H1 (cell line): ENCODE measurements at regions not wholly inside any gene's neighbourhood (a gene's known extent, or its start where the extent isn't known, plus 50 kb on each side); places are given as distances from the start of the nearest gene placed in this dataset.

Experiments used
- CTCF ChIA-PET: fragments of 300-600 bp; sonication (Branson Sonifier 250); formaldehyde crosslinking; loops from one replicate; lab custom pipeline; 2021; ENCODE audit not compliant: partially characterized antibody; lab: Charles Lee
- POLR2A ChIA-PET: fragments of 300-600 bp; sonication (Branson Sonifier 250); formaldehyde crosslinking; loops from one replicate; lab custom pipeline; 2021; ENCODE audit warnings: inconsistent platforms; ENCODE audit not compliant: partially characterized antibody; lab: Charles Lee
- DNase-seq, 2 experiments: peaks; one replicate each; pipeline versions ENCODE4 v3.0.0 to v3.0.0-alpha.2; 2010 to 2022; ENCODE audit warnings: low spot score in 2 of 2, low read depth in 1 of 2, mixed read lengths in 1 of 2
- FAIRE-seq: peaks from 2 replicates; lab custom pipeline; 2011; peaks lifted over from hg19 to GRCh38; lab: Jason Lieb, UNC
- H2AFZ ChIP-seq: 2 replicates; pipeline ENCODE4 v1.8.1; 2012; ENCODE audit warnings: low read length, inconsistent platforms
- H2AK5ac ChIP-seq: 2 replicates; pipeline ENCODE4 v1.6.1; 2013; ENCODE audit warnings: low read depth, low read length
- H2BK120ac ChIP-seq: replicated peaks from 2 replicates; pipeline ENCODE3; 2013; ENCODE audit warnings: low read depth, low read length, inconsistent platforms
- H2BK12ac ChIP-seq: 2 replicates; pipeline ENCODE4 v1.6.1; 2013; ENCODE audit warnings: low read depth, low read length
- H2BK15ac ChIP-seq: 2 replicates; pipeline ENCODE4 v1.6.1; 2013; ENCODE audit warnings: low read length
- H2BK20ac ChIP-seq: 2 replicates; pipeline ENCODE4 v1.6.1; 2013; ENCODE audit warnings: low read length
- H2BK5ac ChIP-seq: 2 replicates; pipeline ENCODE4 v1.6.1; 2013; ENCODE audit warnings: low read depth, low read length
- H3K14ac ChIP-seq: 2 replicates; pipeline ENCODE4 v1.6.1; 2013; ENCODE audit warnings: inconsistent platforms; ENCODE audit not compliant: insufficient read length
- H3K18ac ChIP-seq: 2 replicates; pipeline ENCODE4 v1.6.1; 2013; ENCODE audit warnings: low read length; ENCODE audit errors: extremely low read depth
- H3K23ac ChIP-seq: 2 replicates; pipeline ENCODE4 v1.6.1; 2013; ENCODE audit warnings: inconsistent platforms; ENCODE audit not compliant: insufficient read length
- H3K23me2 ChIP-seq: 2 replicates; pipeline ENCODE4 v1.6.1; 2013; ENCODE audit warnings: low read depth, low read length
- H3K27ac ChIP-seq: 2 replicates; pipeline ENCODE4 v1.6.1; 2011; ENCODE audit warnings: low read depth, low read length, inconsistent platforms
- H3K27me3 ChIP-seq, 4 experiments: replicated peaks in 1 of 4; 1 replicate in 1 of 4; 2 replicates in 3 of 4; pipeline versions ENCODE4 v1.6.1 to v1.8.1; 2011 to 2013; ENCODE audit warnings: low read length in 3 of 4, mild to moderate bottlenecking in 3 of 4, inconsistent platforms in 2 of 4, mixed read lengths in 2 of 4, moderate library complexity in 1 of 4; ENCODE audit not compliant: control insufficient read depth in 3 of 4, insufficient read depth in 3 of 4; ENCODE audit errors: extremely low read depth in 1 of 4
- H3K36me3 ChIP-seq, 4 experiments: 2 replicates each; pipeline versions ENCODE4 v1.6.1 to v1.8.1; 2011 to 2013; ENCODE audit warnings: mild to moderate bottlenecking in 4 of 4, low read length in 3 of 4, moderate library complexity in 2 of 4, control low read depth in 1 of 4, inconsistent platforms in 1 of 4; ENCODE audit not compliant: insufficient read depth in 4 of 4, control insufficient read depth in 2 of 4
- H3K4ac ChIP-seq: replicated peaks from 2 replicates; pipeline ENCODE3; 2013; ENCODE audit warnings: low read length, low read depth, mixed read lengths, inconsistent platforms; ENCODE audit not compliant: insufficient read length
- H3K4me1 ChIP-seq, 4 experiments: replicated peaks in 1 of 4; 1 replicate in 1 of 4; 2 replicates in 3 of 4; pipeline versions ENCODE4 v1.6.1 to v1.8.1; 2011 to 2013; ENCODE audit warnings: low read length in 3 of 4, inconsistent platforms in 2 of 4, mixed read lengths in 1 of 4; ENCODE audit not compliant: insufficient read depth in 4 of 4, control insufficient read depth in 3 of 4
- H3K4me2 ChIP-seq, 2 experiments: 2 replicates each; pipeline versions ENCODE4 v1.6.1 to v1.8.1; 2011 to 2013; ENCODE audit warnings: low read depth in 2 of 2, low read length in 2 of 2, control low read depth in 1 of 2, inconsistent platforms in 1 of 2, mild to moderate bottlenecking in 1 of 2; ENCODE audit not compliant: insufficient read depth in 1 of 2
- H3K4me3 ChIP-seq, 4 experiments: fragments of 200-600, 300-600 bp in 1 of 4; sonication (generic), shearing (Covaris generic), sonication (Bioruptor Twin) in 1 of 4; 2 replicates each; pipeline versions ENCODE4 v1.5.1 to v1.8.1; 2011 to 2016; ENCODE audit warnings: low read length in 4 of 4, low read depth in 3 of 4, control low read depth in 2 of 4, inconsistent platforms in 2 of 4, mild to moderate bottlenecking in 2 of 4, mixed read lengths in 1 of 4, moderate library complexity in 1 of 4; ENCODE audit not compliant: insufficient read depth in 2 of 4; ENCODE audit errors: extremely low read depth in 1 of 4
- H3K56ac ChIP-seq: replicated peaks from 2 replicates; pipeline ENCODE3; 2013; ENCODE audit warnings: low read depth, mild to moderate bottlenecking, mixed read lengths, low read length, inconsistent platforms; ENCODE audit not compliant: insufficient read length
- H3K79me1 ChIP-seq: 2 replicates; pipeline ENCODE4 v1.6.1; 2013; ENCODE audit warnings: low read depth, low read length, control low read depth
- H3K79me2 ChIP-seq, 2 experiments: 2 replicates each; pipeline versions ENCODE4 v1.6.1 to v1.8.1; 2012 to 2013; ENCODE audit warnings: low read length in 2 of 2, mild to moderate bottlenecking in 2 of 2, inconsistent platforms in 1 of 2; ENCODE audit not compliant: insufficient read depth in 2 of 2, control insufficient read depth in 1 of 2
- H3K9ac ChIP-seq, 4 experiments: replicated peaks in 1 of 4; 1 replicate in 1 of 4; 2 replicates in 3 of 4; pipeline versions ENCODE4 v1.6.1 to v1.8.1; 2011 to 2013; ENCODE audit warnings: low read depth in 3 of 4, low read length in 3 of 4, control low read depth in 2 of 4, mild to moderate bottlenecking in 2 of 4, moderate library complexity in 2 of 4, inconsistent platforms in 1 of 4; ENCODE audit errors: extremely low read depth in 1 of 4
- H3K9me3 ChIP-seq, 2 experiments: 2 replicates each; pipeline versions ENCODE4 v1.6.1 to v1.8.1; 2012 to 2013; ENCODE audit warnings: mild to moderate bottlenecking in 2 of 2, moderate library complexity in 2 of 2, control low read depth in 1 of 2, inconsistent platforms in 1 of 2, low read depth in 1 of 2, low read length in 1 of 2, mixed read lengths in 1 of 2; ENCODE audit not compliant: insufficient read depth in 2 of 2
- H4K20me1 ChIP-seq, 2 experiments: replicated peaks in 1 of 2; 2 replicates each; pipeline versions ENCODE3 to v1.8.1; 2011 to 2013; ENCODE audit warnings: inconsistent platforms in 2 of 2, low read length in 2 of 2, mild to moderate bottlenecking in 1 of 2; ENCODE audit not compliant: insufficient read depth in 2 of 2, control insufficient read depth in 1 of 2
- H4K5ac ChIP-seq: 2 replicates; pipeline ENCODE4 v1.6.1; 2013; ENCODE audit warnings: low read length, low read depth, mixed read lengths, inconsistent platforms; ENCODE audit not compliant: insufficient read length
- H4K8ac ChIP-seq: 2 replicates; pipeline ENCODE4 v1.8.0; 2013; ENCODE audit warnings: mild to moderate bottlenecking, moderate library complexity, low read length, inconsistent platforms; ENCODE audit not compliant: insufficient read depth; ENCODE audit errors: extremely low read depth
- H4K91ac ChIP-seq: replicated peaks from 2 replicates; pipeline ENCODE3; 2013; ENCODE audit warnings: low read length, mixed read lengths, inconsistent platforms; ENCODE audit not compliant: insufficient read length
- POLR2A ChIP-seq, 2 experiments: IDR thresholded peaks; 1 replicate in 1 of 2; 2 replicates in 1 of 2; pipeline ENCODE4 v1.6.1; 2011; ENCODE audit warnings: low read depth in 2 of 2, low read length in 2 of 2, mild to moderate bottlenecking in 2 of 2; ENCODE audit errors: control extremely low read depth in 1 of 2
- RAD21 ChIP-seq, 2 experiments: IDR thresholded peaks in 1 of 2; conservative IDR thresholded peaks in 1 of 2; 2 replicates each; pipeline ENCODE4 v1.6.1; 2011; ENCODE audit warnings: low read depth in 2 of 2, low read length in 2 of 2, improper control_type of control experiment in 1 of 2, inconsistent platforms in 1 of 2, mild to moderate bottlenecking in 1 of 2, moderate library complexity in 1 of 2
- TEAD4 ChIP-seq: IDR thresholded peaks from 2 replicates; pipeline ENCODE4 v1.6.1; 2012; ENCODE audit warnings: low read depth, low read length, inconsistent platforms, mixed read lengths
- WGBS, 2 experiments: shearing (Covaris generic) in 1 of 2; methylation state at CpG; one replicate each; pipeline versions ENCODE4 v1.1.6 to v1.1.7; 2013 to 2015; ENCODE audit warnings: low lambda C conversion rate in 2 of 2, mixed read lengths in 2 of 2, inconsistent platforms in 1 of 2, low coverage in 1 of 2, missing lambda C conversion rate in 1 of 2; ENCODE audit not compliant: insufficient replicate concordance in 2 of 2, insufficient coverage in 1 of 2, insufficient read length in 1 of 2; ENCODE audit errors: extremely low coverage in 1 of 2, missing lambda C conversion rate in 1 of 2; 5-methylcytosine and 5-hydroxymethylcytosine counted together
- TF ChIP-seq, protein P1 (sequence below), 3 experiments: IDR thresholded peaks; 1 replicate in 2 of 3; 2 replicates in 1 of 3; pipeline versions ENCODE4 v1.5.1 to v1.6.1; 2011; ENCODE audit warnings: low read length in 3 of 3, mild to moderate bottlenecking in 3 of 3, inconsistent platforms in 2 of 3, low read depth in 1 of 3, moderate library complexity in 1 of 3; ENCODE audit not compliant: insufficient read depth in 1 of 3; ENCODE audit errors: control extremely low read depth in 1 of 3

GRCh38 chr15:67918205-67918861 is 78.5 kb upstream of the RNU6-1 start:
- ChIA-PET CTCF (interaction anchor here (0.9 to 2.3 kb wide), 7 partner anchors 11 to 55 kb away, joined by 3 to 7 read pairs (median 4); no protein-coding TSS in a partner anchor), POLR2A (interaction anchor here (0.8 kb wide), 1 partner anchor 9 kb away, joined by 4 read pairs; no protein-coding TSS in a partner anchor)
- Histone ChIP-seq H3K9me3 (no peaks in the 10 kb centered on the region), H3K27me3 (peaks cover 0 to 1% (median 0%) of the 10 kb centered on the region in 4 experiments; a peak in 1 of 7 replicates), H3K4me2 (no peak overlapping the region), H2AFZ (peak overlapping the region; percentile 78; the same call in 1 of the 2 replicates), H3K18ac (no peak overlapping the region), H3K79me2 (no peaks in the 10 kb centered on the region), H3K4me1 (peaks cover 3 to 17% (median 12%) of the 10 kb centered on the region in 4 experiments), H4K5ac (no peak overlapping the region), H3K14ac (no peak overlapping the region), H3K23me2 (no peaks in the 10 kb centered on the region), H2BK20ac (no peak overlapping the region), H3K79me1 (no peaks in the 10 kb centered on the region), H2BK15ac (no peak overlapping the region), H3K27ac (no peak overlapping the region), H2BK12ac (peak overlapping the region; percentile 45; the same call in 1 of the 2 replicates), H3K4ac (no peak overlapping the region), H4K8ac (no peak overlapping the region), H3K9ac (no peak overlapping the region), H3K36me3 (no peaks in the 10 kb centered on the region), H2AK5ac (no peak overlapping the region), H3K23ac (no peak overlapping the region), H3K4me3 (no peak overlapping the region), H4K91ac (peak overlapping the region; percentile 46), H2BK5ac (no peak overlapping the region), H3K56ac (no peak overlapping the region), H2BK120ac (no peak overlapping the region), H4K20me1 (no peaks in the 10 kb centered on the region)
- DNase-seq (peak in 1 of 2 experiments; percentile 49), FAIRE-seq (no peak)
- WGBS, 2 experiments = 90% methylated on average over 10 of the region's 10 CpGs; no CpG with 5 or more reads in 1 of the 2 experiments
- no peak for TF ChIP-seq TEAD4
- peak in 1 of 2 experiments; percentile 20; a peak in 1 of 4 replicates for TF ChIP-seq RAD21 (IDR thresholded peaks at IDR 0.05 in 1 of 2, conservative IDR thresholded peaks at IDR 0.05 in 1 of 2; ENCODE audit: low read depth in 2 of 2, low read length in 2 of 2)
- no peak for TF ChIP-seq POLR2A (IDR thresholded peaks at IDR 0.05; ENCODE audit: control extremely low read depth in 1 of 2, low read depth in 2 of 2, low read length in 2 of 2)
- TF ChIP-seq, protein P1, sequence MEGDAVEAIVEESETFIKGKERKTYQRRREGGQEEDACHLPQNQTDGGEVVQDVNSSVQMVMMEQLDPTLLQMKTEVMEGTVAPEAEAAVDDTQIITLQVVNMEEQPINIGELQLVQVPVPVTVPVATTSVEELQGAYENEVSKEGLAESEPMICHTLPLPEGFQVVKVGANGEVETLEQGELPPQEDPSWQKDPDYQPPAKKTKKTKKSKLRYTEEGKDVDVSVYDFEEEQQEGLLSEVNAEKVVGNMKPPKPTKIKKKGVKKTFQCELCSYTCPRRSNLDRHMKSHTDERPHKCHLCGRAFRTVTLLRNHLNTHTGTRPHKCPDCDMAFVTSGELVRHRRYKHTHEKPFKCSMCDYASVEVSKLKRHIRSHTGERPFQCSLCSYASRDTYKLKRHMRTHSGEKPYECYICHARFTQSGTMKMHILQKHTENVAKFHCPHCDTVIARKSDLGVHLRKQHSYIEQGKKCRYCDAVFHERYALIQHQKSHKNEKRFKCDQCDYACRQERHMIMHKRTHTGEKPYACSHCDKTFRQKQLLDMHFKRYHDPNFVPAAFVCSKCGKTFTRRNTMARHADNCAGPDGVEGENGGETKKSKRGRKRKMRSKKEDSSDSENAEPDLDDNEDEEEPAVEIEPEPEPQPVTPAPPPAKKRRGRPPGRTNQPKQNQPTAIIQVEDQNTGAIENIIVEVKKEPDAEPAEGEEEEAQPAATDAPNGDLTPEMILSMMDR (IDR thresholded peaks at IDR 0.05; ENCODE audit: control extremely low read depth in 1 of 3, insufficient read depth in 1 of 3, low read depth in 1 of 3, low read length in 3 of 3) = peak in 1 of 3 experiments; percentile 8; a peak in 1 of 4 replicates
